ENCODE measurements at regions not wholly inside any gene's neighbourhood (a gene's known extent, or its start where the extent isn't known, plus 50 kb on each side); places are given as distances from the start of the nearest gene placed in this dataset.

GRCh38 chr5:100423330-100423729 lies 111.8 kb upstream of the FAM174A start:
- ChIA-PET POLR2A (no interaction called here), CTCF (ENCODE audit: unreplicated experiment) (no interaction called here)
- Histone ChIP-seq H3K4me3 (ENCODE audit: low read depth, low read length, poor library complexity, severe bottlenecking) (no peak overlapping the region), H3K27ac (ENCODE audit: low read depth, low read length, poor library complexity, severe bottlenecking) (no peak overlapping the region), H3K4me1 (ENCODE audit: insufficient read depth, low read length, poor library complexity, severe bottlenecking) (no peaks in the 10 kb centered on the region), H3K79me2 (ENCODE audit: insufficient read depth, low read depth, low read length) (no peaks in the 10 kb centered on the region), H3K4me2 (ENCODE audit: low read length) (no peak overlapping the region), H4K20me1 (ENCODE audit: insufficient read depth, low read length) (0 out of 2 replicates have a peak, but pooled peaks cover 3% of the 10 kb centered on the region), H2AFZ (ENCODE audit: low read length) (no peak overlapping the region), H3K9me2 (ENCODE audit: insufficient read depth, low read length) (no peaks in the 10 kb centered on the region), H3K36me3 (ENCODE audit: insufficient read depth, low read length) (no peaks in the 10 kb centered on the region), H3K9me3 (ENCODE audit: low read length) (0 out of 2 replicates have a peak, but pooled peaks cover 4% of the 10 kb centered on the region)
- TF ChIP-seq EZH2phosphoT487 (IDR thresholded peaks at IDR 0.05; ENCODE audit: borderline replicate concordance, low read depth, low read length) (no peak), CTCF (conservative IDR thresholded peaks at IDR 0.05; ENCODE audit: low read length) (no peak)
- DNase-seq (ENCODE audit: low spot score) = no peak
- BruUV-seq (replicated peaks) = no TSS peak
- intact Hi-C loops (cut with micrococcal nuclease; ENCODE audit: unreplicated experiment) = no loop called here

- no TSS peak for BruUV-seq (replicated peaks)
- CTCF ChIA-PET (ENCODE audit: unreplicated experiment) = no interaction called here
- Histone ChIP-seq H3K4me1 (ENCODE audit: insufficient read depth, low read length, poor library complexity, severe bottlenecking) (no peaks in the 10 kb centered on the region), H3K9me3 (ENCODE audit: low read length) (0 out of 2 replicates have a peak, but pooled peaks cover 4% of the 10 kb centered on the region), H4K20me1 (ENCODE audit: insufficient read depth, low read length) (0 out of 2 replicates have a peak, but pooled peaks cover 3% of the 10 kb centered on the region), H3K9me2 (ENCODE audit: insufficient read depth, low read length) (no peaks in the 10 kb centered on the region), H2AFZ (ENCODE audit: low read length) (no peak overlapping the region), H3K79me2 (ENCODE audit: insufficient read depth, low read depth, low read length) (no peaks in the 10 kb centered on the region), H3K27ac (ENCODE audit: low read depth, low read length, poor library complexity, severe bottlenecking) (no peak overlapping the region), H3K36me3 (ENCODE audit: insufficient read depth, low read length) (no peaks in the 10 kb centered on the region), H3K4me3 (ENCODE audit: low read depth, low read length, poor library complexity, severe bottlenecking) (no peak overlapping the region), H3K4me2 (ENCODE audit: low read length) (no peak overlapping the region)
- intact Hi-C loops (cut with micrococcal nuclease; ENCODE audit: unreplicated experiment) = no loop called here
- DNase-seq (ENCODE audit: low spot score) = no peak
- TF ChIP-seq CTCF (conservative IDR thresholded peaks at IDR 0.05; ENCODE audit: low read length) (no peak), EZH2phosphoT487 (IDR thresholded peaks at IDR 0.05; ENCODE audit: borderline replicate concordance, low read depth, low read length) (no peak)
- POLR2A ChIA-PET = interaction anchor here (0.6 kb wide), 2 partner anchors 74 to 275 kb away, joined by 3 read pairs; no protein-coding TSS in a partner anchor
These were observed 113.8 kb upstream of the FAM174A start for GRCh38 chr5:100421360-100421759.

GRCh38 chr5:100418231-100418630 lies 116.9 kb upstream of the FAM174A start:
- Histone ChIP-seq H3K9me3 (ENCODE audit: low read length) (no peaks in the 10 kb centered on the region), H3K36me3 (ENCODE audit: insufficient read depth, low read length) (no peaks in the 10 kb centered on the region), H3K4me3 (ENCODE audit: low read depth, low read length, poor library complexity, severe bottlenecking) (no peak overlapping the region), H3K4me2 (ENCODE audit: low read length) (no peak overlapping the region), H3K4me1 (ENCODE audit: insufficient read depth, low read length, poor library complexity, severe bottlenecking) (no peaks in the 10 kb centered on the region), H3K79me2 (ENCODE audit: insufficient read depth, low read depth, low read length) (no peaks in the 10 kb centered on the region), H2AFZ (ENCODE audit: low read length) (no peak overlapping the region), H3K9me2 (ENCODE audit: insufficient read depth, low read length) (no peaks in the 10 kb centered on the region), H4K20me1 (ENCODE audit: insufficient read depth, low read length) (0 out of 2 replicates have a peak, but pooled peaks cover 3% of the 10 kb centered on the region), H3K27ac (ENCODE audit: low read depth, low read length, poor library complexity, severe bottlenecking) (no peak overlapping the region)
- POLR2A ChIA-PET = no interaction called here
- TF ChIP-seq EZH2phosphoT487 (IDR thresholded peaks at IDR 0.05; ENCODE audit: borderline replicate concordance, low read depth, low read length) (no peak), CTCF (conservative IDR thresholded peaks at IDR 0.05; ENCODE audit: low read length) (no peak)
- DNase-seq (ENCODE audit: low spot score) = no peak
- intact Hi-C loops (cut with micrococcal nuclease; ENCODE audit: unreplicated experiment) = no loop called here
- BruUV-seq (replicated peaks) = no TSS peak
- CTCF ChIA-PET (ENCODE audit: unreplicated experiment) = no interaction called here
